GM12872 (cell line): ENCODE measurements at regions not wholly inside any gene's neighbourhood (a gene's known extent, or its start where the extent isn't known, plus 50 kb on each side); places are given as distances from the start of the nearest gene placed in this dataset.

Experiments used
- CTCF ChIP-seq: IDR thresholded peaks from 3 replicates; pipeline ENCODE4 v1.5.1; 2011; ENCODE audit warnings: low read depth, mild to moderate bottlenecking, low read length, moderate library complexity; ENCODE audit not compliant: insufficient read depth

- TF ChIP-seq CTCF, result no peak
Measured at GRCh38 chr6:112725541-112726085, 378.5 kb downstream of the RFPL4B start.

- no peak for TF ChIP-seq CTCF
Measured at GRCh38 chr6:112735129-112735528, 388.0 kb downstream of the RFPL4B start.

GRCh38 chr6:112739766-112740165 is 392.6 kb downstream of the RFPL4B start:
- no peak for TF ChIP-seq CTCF

- TF ChIP-seq CTCF, result no peak
Measured at GRCh38 chr6:112743323-112743722, 396.2 kb downstream of the RFPL4B start.

- no peak for TF ChIP-seq CTCF
Measured at GRCh38 chr6:112744827-112745226, 397.7 kb downstream of the RFPL4B start.

GRCh38 chr6:112745765-112746164 is 398.6 kb downstream of the RFPL4B start:
- no peak for TF ChIP-seq CTCF

- TF ChIP-seq CTCF, result no peak
Measured at GRCh38 chr6:112749673-112750072, 402.5 kb downstream of the RFPL4B start.
